Stimulated activated CD4-positive, alpha-beta T cell treated with anti-CD3 and anti-CD28 coated beads, Interleukin-2, amount 100 ng/mL, for 24 hours (primary cell): ENCODE measurements at regions not wholly inside any gene's neighbourhood (a gene's known extent, or its start where the extent isn't known, plus 50 kb on each side); places are given as distances from the start of the nearest gene placed in this dataset.

Experiments used
- DNase-seq, 2 donors: peaks; one replicate each; pipeline ENCODE4 v3.0.0-alpha.2; 2020

DNA sequence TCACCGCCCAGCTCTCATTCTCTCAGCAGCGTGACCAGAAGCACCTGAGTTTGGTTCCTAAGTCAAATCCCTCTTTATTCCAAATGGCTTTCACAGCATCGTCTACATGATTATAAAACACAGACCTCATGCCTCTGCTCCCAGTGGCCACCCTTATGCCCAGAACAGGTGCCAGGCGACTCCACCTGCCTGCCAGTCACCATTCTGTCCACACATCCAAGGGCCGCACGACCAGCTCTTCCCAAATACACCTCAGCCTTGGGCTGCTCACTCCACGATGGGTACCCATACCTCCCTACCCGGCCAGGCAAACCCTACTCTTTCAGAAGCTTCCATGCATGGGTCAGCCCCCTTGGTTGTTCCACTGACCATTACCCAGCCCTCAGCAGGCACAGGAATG lies 851.6 kb upstream of the SALL3 start:
- DNase-seq, result no peak

GRCh38 chr18:78129260-78129659 lies 850.4 kb upstream of the SALL3 start:
- DNase-seq, result no peak

DNA sequence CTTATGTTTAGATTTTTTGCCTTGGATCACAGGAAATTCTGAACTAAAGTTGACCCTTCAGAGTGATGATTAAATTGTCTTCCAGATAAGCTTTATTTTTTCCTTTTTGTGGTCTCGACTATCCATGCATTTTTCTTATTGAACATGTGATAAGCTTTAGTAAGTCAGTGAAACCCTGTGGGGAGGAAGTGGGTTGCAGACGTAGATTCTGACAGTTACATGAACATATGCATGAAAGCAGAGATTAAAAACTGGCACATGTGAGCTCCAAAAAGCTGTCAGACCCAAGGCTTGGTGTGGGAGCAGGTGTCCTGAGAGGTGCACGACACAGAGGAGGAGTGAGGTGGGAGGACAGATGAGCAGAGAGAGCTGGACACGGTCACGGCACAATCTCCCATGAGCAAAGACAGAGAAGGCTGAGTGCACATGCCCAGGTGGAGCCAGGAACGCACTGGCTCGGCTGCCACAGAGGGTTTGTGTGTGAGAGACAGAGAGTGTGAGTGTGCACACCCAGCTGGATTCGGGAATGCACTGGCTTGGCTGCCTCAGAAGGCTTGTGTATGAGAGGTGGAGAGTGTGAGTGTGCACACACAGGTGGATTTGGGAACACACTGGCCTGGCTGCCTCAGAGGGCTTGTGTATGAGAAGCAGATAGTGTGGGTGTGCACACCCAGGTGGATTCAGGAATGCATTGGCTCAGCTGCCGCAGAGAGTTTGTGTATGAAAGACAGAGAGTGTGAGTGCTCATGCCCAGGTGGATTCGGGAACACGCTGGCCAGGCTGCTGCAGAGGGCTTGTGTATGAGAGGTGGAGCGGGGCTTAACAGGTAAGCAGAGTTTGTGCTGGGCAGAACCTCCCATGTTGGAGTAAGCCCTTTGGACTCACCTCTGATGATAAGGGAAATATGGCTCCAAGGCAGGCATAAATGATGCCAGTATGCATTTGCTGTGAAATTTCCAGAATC lies 849.1 kb upstream of the SALL3 start:
- DNase-seq, result no peak

DNA sequence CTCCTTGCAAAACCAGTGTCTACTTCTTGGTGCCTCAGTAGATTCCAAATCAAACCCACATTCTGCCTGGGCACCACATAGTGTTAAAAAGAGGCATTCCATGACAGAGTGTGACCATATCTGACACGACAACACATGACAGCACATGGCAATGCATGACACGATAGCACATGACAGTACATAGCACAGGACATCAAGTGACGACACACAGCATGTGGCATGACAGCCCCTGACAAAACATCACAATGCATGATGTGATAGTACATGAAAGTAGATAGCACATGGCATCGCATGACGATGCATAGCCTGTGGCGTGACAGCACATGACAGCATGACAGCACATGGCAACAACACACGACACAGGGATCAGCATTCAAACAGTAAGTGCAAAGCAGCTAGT lies 845.9 kb upstream of the SALL3 start:
- DNase-seq, result no peak

- no peak for DNase-seq
Observed at GRCh38 chr18:78136986-78137385, 842.6 kb upstream of the SALL3 start.

DNA sequence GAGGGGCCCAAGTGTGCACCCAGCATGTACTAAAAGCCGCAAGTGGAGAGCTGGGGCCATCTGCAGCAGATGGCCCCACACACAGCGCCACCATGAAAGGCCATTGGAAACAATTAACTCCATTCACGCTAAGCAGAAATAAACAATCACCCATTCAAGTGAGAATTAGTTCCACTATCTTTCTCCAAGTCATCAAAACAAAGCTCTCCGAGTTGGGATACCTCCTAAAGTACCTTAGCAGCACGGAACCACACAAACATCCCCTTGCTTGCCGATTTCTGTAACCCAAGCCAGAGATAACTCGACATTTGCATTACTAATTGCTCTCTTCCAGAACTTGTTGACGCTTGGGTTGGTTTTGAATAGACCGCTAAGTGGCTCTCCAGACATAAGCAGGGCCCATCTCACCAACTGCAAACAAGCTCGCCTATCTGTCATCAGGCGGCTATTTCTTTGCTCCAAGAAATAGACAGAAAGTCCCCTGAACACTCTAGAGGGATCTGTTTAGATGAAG lies 840.6 kb upstream of the SALL3 start:
- no peak for DNase-seq

DNA sequence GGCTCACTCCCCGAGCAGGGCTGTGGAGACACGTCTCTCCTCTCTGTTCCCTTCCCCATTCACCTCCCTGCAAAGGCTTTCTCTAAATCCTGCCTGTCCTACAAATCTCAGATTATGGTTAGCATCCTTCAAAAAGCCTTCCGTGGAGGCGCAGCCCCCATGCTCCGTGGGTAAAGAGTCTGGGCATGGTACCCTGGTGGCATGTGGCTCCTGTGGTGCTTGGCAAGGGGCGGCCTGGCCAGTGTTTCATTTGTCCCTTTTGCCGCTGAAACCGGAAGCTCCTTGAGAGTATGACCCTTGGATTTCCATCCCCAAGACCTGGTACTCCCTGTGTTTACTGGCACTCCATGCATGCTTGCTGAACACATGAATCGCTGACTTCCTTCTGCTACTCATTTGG lies 839.3 kb upstream of the SALL3 start:
- DNase-seq, result no peak

GRCh38 chr18:78144669-78145068 lies 834.9 kb upstream of the SALL3 start:
- DNase-seq, result no peak

- DNase-seq, result no peak
Observed at GRCh38 chr18:78145096-78145495, 834.5 kb upstream of the SALL3 start.

DNA sequence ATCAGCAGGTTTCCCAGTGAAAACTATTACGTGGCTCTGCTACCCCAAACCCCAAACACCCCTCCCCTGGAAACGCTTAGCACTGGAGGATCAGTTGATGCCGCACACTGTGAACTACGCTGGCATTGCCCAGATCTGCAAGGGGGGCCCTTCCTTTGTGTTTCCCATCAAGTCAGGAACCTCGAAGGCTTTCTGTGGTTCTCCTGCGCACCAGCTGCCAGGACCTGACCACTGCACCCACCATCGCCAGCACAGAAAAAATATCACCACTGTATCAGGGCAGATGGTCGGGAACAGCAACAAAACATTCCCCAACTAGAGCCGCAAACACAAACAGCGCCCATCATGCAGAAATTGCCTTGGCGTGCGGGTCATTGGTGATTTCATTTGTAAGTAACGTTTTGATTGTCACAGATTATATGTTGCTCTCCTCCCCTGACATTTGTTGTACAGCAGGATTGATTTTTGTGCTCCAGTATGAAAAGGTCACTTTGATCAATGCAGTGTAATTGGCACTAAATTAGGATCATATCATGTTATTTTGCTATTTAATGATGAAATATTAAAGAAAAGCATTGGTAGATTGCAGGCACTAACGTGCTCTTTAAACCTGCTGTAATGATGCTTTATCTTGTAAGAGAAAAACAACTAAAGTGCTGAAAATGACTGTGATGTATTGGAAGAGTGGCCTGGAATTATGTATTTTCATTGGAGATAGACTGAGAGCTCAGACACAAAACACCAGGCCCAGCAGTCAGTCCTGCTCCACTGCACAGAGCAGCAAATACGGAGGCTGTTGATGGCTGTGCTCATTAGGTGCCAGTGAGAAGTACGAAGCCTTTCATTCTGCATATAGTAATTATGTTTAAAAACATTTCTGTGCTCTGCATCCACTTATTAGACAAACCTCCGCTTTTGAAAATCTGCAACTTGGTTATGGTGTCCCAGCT lies 833.2 kb upstream of the SALL3 start:
- no peak for DNase-seq

DNA sequence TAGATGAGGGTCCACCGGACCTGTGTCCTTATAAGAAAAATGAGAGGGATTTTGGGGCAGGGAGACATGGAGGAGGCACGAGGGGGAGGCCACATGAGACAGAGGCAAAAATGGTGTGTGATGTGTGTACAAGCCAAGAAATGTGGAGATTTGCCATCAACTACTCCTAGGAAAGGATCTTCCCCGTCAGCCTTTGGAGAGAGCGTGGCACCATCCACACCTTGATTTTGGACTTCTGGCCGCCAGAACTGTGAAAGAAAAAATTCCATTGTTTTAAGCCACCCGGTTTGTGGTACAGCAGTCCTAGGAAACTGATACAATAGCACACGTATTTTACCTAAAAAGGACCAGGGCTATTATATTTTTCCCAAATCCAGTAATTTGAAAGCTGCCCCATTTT lies 829.0 kb upstream of the SALL3 start:
- no peak for DNase-seq

GRCh38 chr18:78151234-78151633 lies 828.4 kb upstream of the SALL3 start:
- no peak for DNase-seq

DNA sequence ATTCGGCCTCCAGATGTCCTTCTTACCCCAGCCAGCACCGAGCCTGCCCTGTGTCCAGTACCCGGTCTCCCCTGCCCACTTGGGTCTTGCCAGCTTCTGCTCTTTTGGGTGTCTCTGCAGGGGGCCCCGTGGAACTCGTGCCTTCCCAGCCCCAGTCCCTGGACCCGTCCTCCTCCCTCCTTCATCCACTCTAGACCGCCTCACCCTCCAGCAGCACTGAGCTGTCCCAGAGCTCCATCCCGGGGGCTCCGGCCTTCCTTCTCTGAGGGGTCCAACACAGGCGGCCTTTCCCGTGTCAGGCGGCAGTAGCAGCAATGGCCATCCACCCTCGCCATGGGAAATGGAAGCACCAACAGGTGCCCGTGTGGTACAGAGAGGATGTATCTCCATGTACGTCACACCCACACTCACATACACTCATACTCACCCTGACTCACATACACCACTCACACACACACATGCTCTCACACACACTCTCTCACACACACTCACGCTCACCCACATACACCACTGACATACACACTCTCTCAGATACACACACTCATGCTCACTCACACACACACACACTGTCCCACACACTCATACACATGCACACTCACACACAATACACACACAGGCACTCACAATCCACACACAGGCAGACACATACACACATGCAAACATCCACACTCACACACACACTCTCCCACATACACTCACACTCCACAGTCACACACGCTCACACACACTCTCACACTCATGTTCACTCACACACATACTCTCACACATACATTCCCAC lies 827.5 kb upstream of the SALL3 start:
- DNase-seq, result no peak

DNA sequence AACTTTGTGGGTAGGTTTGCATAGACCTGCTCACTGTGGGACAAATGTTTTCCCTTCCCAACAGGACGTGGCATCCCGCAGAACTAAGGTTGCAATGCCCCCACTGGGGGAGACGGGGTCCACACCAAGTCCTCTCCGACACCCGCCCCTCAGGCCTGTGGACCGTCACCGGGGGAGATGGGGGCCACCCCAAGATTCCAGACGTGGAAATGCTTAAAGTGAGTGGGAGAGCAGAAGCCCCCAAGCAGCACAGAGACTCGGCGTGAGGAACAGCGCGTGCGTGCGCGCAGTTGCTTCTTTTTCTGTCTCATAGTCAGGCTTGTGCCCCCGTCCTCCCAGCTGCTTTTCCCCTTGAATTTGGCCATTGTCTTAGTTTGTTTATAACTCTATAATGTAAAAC lies 826.3 kb upstream of the SALL3 start:
- DNase-seq, result no peak

- DNase-seq, result no peak
Observed at GRCh38 chr18:78154444-78154843, 825.2 kb upstream of the SALL3 start.

DNA sequence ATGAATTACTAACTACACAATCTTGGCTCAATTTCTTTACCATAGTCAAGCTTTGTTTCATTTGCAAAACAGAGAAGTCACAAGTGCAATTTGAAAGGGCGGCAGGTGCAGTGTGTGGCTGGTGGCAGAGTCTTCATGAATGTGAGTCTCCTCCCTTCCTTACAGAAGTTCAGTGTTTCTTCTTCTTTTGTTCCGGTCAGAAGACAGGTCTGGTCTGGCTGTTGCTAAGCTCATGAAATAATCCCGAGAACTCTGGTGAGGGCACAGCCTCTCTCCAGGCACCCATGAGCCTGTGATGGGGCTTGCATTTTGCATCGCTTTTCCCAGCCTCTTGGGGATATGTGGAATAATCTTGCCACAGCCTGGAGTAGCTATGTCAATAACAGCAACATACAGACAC lies 824.8 kb upstream of the SALL3 start:
- DNase-seq, result no peak

- no peak for DNase-seq
Observed at GRCh38 chr18:78156466-78156865, 823.2 kb upstream of the SALL3 start.

- DNase-seq, result no peak
Observed at GRCh38 chr18:78158943-78159342, 820.7 kb upstream of the SALL3 start.

GRCh38 chr18:78159397-78159796 lies 820.2 kb upstream of the SALL3 start:
- DNase-seq, result no peak

DNA sequence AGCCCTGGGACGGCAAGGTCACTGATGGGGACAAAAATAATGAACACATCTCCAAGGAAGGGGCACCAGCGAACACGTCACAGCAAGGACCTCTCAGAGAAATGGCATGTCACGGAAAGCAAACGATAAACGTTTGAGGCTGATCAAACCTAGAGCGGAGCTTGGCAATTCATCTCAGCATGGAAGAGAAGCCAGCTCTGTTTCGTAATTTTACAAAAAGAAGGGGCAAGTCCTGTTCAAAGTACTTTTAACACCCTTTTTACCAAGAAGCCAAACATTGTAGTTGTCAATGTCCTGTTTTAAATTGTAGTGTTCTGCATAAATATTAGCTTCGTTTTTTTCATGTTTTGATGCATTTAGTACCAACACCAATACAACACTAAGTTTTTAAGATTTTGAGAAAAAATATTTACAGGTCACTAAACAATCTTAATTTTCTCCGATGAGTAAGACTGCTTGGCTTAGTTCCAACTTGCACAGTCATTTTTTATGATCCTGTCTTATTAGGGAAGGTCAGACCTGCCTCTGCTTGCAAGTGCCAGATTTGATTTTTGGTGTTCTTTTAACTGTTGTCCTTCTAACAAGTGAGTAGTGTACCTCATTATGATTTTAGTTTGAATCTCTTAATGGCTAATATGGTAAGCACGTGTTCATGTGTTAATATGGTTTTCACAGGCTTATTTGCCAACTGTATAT lies 818.5 kb upstream of the SALL3 start:
- DNase-seq, result no peak

- no peak for DNase-seq
Observed at GRCh38 chr18:78165525-78165924, 814.1 kb upstream of the SALL3 start.

GRCh38 chr18:78168526-78168925 lies 811.1 kb upstream of the SALL3 start:
- no peak for DNase-seq
